UCSD-AML1 (cell line): ENCODE measurements at regions not wholly inside any gene's neighbourhood (a gene's known extent, or its start where the extent isn't known, plus 50 kb on each side); places are given as distances from the start of the nearest gene placed in this dataset.

Source experiments
- DNase-seq: peaks from one replicate; lab custom pipeline; 2025; ENCODE audit not compliant: unreplicated experiment; lab: John Stamatoyannopoulos, UW

DNA sequence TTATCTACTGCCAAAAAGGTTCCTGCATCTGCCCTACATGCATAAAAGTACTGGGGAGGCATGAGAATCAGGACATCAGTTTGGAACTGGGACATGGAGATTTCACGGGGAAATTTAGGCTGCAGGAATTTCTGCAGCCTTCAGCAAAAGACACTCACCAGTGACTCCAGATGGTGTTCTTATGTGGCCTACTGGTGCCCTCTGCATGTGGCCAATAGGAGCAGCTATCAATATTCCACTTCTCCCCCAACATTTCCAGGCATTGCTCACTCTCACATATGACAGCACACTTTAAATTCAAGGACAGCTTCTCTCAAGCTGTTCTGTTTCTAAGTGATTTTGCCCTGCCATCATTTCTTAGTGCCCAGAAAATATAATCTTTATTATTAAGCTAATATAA lies 570.5 kb upstream of the ARGLU1 start:
- no peak for DNase-seq

DNA sequence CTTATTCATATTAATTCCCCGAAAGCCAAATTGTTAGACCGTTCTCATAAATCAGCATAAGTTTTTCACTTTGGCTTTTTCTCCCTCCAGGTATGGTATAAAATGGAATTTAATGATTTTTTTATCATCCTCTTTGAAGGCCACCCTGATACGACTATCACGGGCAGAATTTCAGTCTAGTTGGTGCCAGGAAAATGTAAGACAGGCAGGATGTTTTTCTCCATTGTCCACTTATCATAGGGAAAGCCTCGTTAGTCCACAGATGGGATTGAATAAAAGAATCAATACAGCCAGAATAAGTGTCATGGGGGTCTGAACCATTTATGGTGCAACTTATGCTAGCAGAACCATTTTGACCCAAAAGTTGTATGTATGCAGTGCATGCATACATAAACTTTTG lies 566.0 kb upstream of the ARGLU1 start:
- DNase-seq, result no peak

DNA sequence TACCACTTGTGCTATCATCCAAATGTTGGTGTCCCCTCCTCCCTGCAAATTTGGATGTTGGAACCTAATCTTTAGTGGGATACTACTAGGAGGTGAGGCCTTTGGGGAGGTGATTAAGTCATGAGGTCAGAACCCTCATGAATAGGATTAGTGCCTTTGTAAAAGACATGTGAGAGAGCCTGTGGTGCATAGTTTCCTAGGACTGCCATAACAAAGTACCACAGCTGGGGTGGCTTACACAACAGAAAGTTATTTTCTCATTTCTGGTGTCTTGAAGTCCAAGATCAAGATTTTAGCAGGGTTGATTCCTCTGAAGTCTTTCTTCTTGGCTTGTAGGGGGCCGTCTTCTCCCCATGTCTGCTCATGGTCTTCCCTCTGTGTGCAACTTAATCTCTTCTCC lies 562.6 kb upstream of the ARGLU1 start:
- DNase-seq, result no peak

DNA sequence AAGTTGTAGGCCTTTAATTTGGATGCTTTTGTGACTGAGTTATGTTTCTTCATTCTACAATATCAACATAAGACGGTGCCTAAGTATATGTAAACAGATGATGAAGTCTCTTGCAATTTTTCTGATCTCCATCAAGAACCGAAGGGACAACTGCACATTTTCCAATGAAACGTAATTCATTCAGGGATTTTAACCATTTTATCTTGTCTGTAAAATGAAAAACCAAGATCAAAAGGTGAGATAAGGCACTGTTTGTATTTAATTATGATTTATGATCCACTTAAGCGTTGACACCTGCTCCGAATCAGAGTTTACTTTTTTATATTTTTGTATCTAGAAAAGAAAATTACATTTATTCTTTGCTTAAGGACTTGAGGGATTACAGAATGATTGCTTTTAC lies 556.8 kb upstream of the ARGLU1 start:
- DNase-seq, result no peak

DNA sequence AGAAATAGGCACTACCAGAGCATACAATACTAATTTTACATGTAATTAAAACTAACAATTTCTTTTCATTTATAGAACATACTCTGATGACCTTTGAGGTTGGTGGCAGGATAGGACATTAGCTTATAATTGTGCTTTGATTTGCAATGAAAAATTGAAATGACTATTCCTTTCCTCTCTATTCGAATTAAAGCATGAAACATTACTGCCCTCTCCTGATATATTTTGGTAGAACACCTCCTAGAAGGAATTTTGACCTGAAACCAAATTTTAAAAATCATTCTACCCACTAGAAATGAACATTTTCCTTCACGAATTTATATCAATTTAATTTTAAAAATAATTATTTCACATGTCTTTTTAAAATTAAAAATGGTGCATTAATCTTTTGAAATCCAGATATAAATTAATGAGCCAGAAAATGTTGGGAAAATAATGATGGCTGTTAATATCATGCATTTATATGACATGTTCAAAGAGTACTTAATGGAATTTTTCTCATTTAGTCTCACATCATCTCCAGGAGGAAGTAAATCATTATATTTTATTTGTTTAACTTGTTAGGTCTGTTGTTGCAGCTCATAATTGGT lies 556.3 kb upstream of the ARGLU1 start:
- no peak for DNase-seq

DNA sequence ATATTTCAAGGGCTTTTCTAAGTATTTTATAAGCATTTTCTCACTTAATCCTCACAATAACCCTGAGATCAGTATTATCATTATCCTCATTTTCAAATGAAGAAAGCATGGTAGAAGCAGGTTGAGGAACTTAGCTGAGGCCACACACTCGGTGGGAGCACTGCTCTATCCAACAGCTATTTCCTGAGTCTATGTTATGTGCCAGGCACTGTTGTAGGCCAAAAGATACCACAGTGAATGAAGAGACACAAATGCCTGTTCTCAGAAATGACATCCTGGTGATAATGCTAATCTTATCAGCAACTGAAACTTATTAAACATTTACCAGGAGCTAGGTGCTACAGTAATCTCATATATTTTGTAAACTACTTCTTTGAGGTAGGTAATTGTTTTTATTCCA lies 553.9 kb upstream of the ARGLU1 start:
- DNase-seq, result no peak

DNA sequence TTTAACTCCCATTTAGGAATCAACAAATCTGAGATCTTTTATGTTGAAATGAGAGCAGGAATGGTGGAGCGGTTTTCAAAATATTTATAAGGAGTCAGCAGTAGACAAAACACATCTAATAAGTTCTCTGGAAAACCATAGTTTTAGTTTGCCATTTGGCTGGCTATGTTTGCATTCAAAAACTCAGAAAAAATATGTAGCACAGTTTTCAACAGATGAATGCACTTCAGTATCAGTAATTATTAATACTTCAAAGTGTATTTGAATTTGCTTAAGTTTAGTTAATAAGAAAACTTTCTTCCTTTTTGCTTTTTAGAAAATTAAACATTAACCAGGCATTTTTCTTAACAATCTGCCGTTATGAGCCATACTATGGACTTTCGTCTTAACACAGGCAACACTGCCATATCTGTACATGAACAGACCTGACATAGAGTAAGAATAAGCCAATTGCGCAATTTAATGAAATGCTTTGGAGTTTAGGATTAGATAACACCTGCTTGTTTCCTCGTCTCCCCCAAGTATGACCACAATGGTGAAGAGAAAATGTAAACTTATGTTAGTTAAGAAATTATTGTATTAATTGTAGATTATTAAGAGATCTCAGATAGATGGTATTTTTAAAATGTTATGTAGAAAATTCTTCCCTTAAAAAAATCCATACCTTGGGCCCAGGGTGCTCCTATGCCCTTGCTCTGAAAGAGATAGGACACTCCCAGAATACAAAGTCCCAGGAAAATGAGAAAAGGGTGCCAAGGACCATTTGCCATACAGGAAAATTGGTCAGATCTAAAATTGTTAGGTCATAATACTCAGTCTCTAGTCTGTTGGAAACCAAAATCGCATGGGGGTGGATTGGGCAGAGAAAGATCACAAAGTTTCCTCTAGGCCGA lies 552.3 kb upstream of the ARGLU1 start:
- DNase-seq, result no peak

DNA sequence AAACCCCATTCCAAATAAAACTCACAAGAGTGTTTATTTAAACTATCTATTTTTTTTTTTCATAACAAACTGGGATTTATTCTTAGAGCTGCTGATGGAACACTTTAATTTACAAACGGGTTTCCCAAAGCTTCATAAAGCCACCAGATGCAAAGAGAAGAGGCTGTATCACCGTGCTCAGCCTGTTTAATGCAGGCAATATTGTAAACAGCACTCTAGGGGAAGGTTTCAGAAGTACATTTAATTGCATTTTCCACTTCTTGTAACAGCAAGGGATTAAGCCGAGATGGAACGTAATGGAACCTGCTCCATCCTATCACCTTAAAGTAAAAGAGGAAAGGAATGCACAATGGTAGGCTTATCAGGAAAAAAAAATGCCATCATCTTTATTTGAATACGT lies 550.6 kb upstream of the ARGLU1 start:
- DNase-seq, result no peak

DNA sequence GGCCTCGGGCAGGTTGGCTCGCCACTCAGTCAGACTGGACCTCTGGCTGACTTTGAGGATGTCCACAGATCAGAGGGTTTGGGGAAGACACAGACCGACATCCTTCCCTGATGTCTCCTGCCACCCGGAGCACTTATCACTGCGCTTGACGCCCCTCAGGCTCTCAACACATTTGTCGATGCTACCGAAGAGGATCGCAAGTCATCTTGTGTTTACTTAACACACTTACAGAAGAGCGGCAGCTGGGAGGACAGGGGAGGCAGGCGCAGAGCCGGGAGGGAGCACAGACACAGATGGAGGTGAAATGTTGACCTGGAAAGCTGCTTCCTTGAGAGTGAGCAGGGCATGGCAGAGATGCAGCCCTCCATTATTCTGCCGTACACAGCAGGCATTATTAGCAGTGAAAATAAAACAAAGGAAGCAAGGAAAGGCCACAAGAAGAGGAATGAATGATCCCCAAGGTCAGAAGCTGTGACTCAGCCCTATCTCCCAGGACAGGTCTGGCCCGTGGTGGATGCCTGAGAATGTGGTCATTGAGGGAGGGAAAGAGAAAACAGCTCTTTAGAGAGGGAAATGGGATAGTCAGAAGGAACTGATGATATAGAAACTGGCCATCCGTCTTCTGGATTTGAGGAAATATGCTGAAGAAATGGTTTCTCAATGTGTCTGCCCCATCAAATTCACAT lies 549.5 kb upstream of the ARGLU1 start:
- no peak for DNase-seq

DNA sequence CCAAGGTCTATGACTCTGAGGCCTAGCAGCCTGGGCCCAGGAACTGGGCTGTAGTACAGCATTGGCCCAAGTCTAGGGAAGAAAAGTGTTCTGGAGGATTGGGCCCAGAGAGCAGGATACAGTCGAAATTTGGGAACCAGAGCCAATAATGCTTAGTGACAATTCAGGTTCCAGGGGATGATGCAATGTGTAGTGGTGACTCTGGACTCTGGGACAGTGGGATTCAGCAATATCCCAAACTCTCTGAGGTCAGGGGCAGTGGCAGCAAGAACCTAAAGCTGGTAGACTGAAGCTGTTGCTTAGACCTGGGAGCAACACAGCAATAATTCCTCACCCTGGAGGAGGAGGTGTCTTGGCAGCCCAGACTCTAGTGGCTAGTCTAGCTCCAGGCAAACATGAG lies 545.5 kb upstream of the ARGLU1 start:
- no peak for DNase-seq

DNA sequence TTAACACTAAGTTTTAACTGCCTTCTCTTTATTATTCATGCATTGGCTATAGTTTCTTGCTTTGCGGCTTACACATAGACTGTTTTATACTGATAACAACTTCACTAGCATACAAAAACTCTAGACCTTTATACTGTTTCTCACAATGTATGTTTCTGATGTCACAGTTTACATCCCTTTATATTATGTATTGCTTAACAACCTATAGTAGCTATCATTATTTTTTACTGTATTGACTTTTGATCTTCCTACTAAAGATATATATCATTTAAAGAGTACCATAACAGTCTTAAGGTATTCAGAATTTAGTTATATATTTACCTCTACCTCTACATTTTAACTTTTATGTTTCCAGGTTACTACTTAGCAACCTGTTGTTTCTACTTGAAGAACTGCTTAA lies 543.3 kb upstream of the ARGLU1 start:
- DNase-seq, result no peak

DNA sequence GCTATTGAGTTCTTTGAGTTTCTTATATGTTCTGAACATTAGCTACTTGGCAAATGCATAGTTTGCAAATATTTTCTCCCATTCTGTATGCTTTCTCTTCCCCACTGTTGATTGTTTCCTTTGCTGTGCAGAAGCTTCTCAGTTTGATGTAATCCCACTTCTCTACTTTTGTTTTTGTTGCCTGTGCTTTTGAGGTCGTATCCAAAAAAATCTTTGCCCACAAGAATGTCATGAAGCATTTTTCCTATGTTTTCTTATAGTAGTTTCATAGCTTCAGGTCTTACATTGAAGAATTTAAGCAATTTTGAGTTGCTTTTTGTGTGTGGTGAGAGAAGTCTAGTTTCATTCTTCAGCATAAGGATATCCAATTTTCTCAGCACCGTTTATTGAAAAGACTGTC lies 536.7 kb upstream of the ARGLU1 start:
- DNase-seq, result no peak

DNA sequence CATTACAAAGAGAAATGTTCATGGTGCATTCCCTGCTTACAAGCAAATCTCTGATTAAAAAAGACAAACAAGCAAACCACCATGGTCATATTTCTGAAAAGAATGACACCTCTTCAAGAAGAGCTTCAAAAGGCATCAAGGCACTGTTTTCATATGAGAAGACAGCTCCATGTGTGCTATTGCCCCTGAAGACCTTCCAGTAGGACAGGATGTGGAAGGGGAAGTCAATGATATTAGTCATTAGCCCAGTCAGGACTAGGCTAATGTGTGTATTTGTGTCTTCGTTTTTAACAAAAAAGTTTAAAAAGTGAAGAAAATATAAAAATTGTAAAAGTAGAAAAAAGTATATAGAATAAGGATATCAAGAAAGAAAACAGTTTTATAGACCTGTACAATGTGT lies 534.7 kb upstream of the ARGLU1 start:
- no peak for DNase-seq

DNA sequence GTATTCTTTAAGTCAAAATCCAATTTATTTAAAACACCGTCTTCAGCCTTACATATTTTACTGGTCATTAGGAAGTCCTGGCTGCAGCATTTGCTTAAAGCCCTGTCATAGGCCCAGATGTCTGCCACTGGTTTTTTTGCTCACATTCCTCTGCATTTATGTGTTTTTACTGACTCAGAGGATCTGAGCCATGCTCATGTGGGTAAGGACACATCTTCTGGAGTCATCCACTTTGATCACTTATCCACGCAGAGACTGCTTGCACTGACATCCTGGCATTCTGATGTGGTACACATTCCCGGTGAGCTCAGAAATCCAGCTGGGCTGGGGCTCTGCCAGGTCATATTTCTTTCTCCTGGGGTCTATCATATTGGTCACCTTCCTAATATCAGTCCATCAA lies 531.7 kb upstream of the ARGLU1 start:
- no peak for DNase-seq

DNA sequence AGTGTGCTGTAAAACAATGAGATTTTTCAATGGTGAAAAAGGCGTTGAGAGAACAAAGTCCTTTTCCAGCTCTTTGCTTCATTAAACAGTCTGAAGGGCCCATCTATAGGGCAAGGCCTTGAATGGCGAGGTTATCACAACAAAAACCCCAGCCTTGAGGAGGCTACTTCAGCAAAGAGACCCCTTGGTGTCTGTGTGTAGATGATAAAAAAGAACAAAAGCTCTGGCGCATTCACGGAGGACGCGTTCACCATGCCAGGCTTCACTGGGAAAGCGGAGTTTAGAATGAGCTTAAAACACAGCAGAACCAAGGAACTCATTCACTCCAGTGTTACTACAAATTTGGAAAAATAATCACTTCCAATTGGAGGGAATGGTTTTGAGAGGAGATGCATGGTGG lies 530.0 kb upstream of the ARGLU1 start:
- DNase-seq, result no peak

DNA sequence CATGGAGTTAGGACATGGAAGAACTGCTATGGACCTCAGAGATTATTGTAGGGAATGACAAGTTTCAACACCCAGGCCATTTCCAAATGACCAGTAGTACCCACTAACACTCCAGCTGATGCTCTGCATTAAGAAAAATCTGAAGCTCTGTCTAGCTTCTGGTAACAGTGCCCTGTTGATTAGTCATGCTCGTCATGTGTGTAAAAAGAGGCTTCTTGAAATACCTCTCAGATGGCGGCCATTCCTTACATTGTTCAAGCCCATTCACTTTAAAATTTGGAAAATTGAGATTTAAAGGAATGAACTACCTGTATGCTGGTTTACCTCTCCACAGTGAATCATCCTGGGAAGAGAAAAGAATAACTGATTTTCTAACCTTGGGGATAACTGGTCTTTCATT lies 527.9 kb upstream of the ARGLU1 start:
- DNase-seq, result no peak

DNA sequence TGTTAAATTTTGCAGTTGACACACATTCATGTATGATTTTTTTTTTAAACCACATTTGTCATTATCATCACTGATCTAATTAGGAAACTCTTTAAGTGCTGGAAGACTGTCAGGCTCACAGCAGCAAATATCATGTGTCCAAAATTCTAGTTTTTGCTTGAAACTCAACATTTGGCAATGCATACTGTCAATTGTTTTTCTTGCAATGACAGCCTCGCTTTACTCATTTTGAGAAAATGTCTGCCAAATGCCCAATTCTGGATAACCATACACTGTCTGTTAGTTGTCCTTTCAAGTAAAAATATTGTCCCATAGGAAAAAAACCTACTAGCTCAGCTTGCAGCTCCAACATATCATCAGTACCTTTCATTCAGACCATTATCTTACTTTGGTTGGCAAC lies 523.9 kb upstream of the ARGLU1 start:
- DNase-seq, result no peak

DNA sequence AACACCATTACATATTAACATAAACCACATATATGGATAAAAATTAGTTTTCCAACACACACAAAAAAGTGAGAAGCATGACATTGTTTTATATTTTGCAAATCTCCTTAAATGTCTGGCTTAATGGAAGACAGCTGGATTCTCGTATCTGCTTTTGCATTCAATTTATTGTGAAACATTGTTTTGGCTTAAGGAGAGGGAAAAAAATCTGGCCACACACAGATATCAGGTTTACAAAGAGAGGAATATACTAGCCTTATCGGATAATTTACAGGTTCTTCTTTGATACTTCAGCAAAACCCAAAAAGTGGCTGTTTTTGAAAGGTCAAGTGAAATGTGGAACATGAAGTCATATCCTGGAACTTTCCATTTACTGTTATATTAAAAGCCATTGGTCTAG lies 523.5 kb upstream of the ARGLU1 start:
- no peak for DNase-seq

DNA sequence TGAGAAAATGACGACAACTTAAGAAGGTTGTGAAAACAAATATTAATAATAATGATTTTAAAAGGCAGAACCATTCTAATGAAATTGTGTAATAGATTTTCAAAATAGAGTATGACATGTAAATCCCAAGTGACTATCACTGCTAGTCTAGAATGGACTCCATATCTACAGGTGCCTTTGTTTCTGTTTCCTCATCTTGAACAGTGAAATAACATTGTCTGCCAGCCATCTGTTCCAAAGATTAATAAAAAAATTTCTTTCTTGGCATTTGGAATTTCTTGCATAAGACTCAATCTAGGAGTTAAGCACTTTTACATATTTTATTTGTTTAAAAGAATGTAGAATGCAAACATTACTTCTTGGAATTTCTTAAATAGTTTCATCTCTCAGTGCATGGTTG lies 520.1 kb upstream of the ARGLU1 start:
- no peak for DNase-seq

DNA sequence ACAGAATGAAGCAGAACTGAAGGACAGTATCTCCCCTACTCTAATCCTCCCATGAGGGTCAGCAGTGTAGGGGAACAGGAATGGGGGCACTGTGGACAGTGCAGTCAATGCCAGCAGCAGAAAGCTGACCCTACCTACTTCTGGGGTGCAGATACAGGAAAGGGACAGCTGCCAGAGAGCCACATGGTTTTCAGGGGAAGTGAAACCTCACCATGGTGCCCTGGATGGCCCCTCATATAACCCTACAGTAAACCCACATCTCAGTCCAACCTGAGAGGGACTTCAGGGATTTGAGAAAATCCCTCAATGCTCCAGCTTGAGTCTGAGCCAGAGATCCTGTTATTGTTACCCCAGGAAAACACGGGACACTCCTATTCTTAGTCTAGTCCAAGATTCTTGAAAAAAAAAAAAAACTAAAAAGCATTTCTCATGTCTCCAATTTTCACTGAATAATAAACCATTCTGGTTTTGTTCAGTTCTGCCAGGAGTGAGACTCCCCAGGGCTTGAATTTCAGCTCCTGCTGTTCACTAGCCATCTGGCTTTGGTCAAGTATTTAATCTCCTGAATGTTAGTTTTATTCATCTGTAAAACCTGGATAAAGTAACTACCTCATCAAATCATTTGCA lies 511.6 kb upstream of the ARGLU1 start:
- DNase-seq, result no peak

DNA sequence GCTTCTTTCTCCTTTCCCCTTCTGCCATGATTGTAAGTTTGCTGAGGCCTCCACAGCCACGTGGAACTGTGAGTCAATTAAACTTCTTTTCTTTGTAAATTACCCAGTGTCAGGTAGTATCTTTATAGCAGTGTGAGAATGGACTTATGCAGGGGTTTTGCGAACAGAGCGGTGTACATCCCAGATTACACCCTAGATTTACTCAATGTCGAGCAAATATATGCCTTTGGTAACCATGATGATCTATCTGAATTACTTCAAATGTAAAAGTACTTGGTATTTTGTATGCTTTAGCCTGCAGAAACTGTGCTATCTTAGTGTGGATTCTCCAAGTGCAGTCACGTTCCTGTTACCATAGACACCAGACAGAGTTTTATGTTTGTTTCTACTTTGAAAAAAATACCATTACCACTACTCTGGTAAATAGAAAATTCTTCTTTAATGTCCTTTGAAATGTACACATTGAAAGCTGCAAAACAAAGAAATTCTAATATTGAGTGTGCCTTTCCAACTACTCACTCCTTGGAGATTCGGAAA lies 510.4 kb upstream of the ARGLU1 start:
- no peak for DNase-seq

DNA sequence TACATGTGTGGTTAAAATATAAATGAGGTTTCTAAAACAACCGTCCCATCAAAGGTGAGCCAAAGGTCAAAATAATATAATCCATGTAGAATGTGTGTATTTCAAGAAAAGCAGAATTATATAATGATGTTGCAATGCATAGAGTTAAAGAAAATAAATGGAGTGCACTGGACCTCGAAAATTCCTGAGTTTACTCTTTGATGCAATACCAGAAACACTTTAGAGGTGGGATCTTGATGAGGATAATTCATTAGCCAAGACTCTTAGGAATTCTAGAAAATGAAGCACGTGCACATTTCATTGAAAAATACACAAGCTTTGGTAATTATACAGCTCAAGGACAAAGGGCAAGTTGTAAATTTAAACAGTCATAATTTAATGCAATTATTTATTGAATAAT lies 508.9 kb upstream of the ARGLU1 start:
- DNase-seq, result no peak
